MM.1S (cell line): ENCODE measurements at regions not wholly inside any gene's neighbourhood (a gene's known extent, or its start where the extent isn't known, plus 50 kb on each side); places are given as distances from the start of the nearest gene placed in this dataset.

Experiments used
- EZH2 ChIP-seq: fragments of 300-600 bp; sonication (generic); optimal IDR thresholded peaks from 2 replicates; pipeline ENCODE3; 2017; ENCODE audit warnings: low read depth, mild to moderate bottlenecking, antibody characterized with exemption, low read length, mixed read lengths
- TF ChIP-seq, protein P1 (sequence below): fragments of 300-600 bp; sonication (generic); IDR thresholded peaks from 2 replicates; pipeline ENCODE4 v1.5.1; 2016; ENCODE audit warnings: antibody characterized with exemption, low read length, mixed read lengths

DNA sequence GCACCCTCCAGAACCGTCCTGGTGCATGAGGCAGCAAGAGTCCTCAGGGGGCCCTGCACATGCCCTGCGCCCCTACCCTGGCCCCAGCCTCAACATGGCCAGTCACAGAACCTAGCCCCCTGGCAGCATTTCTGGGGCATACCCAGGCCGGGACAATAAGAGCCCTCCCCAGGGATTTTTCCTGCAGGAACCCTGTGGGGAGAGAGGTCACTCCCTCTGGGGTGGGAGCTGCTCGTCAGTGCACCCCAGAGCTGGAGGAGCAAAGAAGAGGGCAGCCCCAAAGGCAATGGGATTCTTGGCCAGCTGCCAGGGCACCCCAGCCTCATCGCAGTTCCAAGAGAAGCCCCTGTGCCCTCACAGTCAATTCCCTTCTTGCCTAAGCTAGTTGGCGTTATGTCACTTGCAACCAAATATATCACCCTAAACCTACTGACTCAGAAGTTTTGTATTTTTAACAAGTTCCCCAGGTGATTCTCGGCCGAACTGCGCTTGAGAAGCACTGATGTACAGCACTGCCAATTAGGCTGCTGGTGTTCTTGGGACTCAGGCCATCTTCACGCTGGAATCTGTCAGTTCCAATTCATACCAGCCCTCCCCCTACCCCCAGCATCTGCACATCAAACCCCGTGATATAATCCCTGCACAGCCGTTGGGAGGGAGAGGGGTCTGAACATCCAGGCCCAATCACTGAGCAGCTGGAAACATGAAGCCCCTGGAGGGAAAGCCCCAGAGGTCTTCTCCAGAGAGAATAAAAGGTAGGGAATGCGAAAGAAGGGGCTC is 87.5 kb upstream of the PRR20G start:
- TF ChIP-seq, protein P1, sequence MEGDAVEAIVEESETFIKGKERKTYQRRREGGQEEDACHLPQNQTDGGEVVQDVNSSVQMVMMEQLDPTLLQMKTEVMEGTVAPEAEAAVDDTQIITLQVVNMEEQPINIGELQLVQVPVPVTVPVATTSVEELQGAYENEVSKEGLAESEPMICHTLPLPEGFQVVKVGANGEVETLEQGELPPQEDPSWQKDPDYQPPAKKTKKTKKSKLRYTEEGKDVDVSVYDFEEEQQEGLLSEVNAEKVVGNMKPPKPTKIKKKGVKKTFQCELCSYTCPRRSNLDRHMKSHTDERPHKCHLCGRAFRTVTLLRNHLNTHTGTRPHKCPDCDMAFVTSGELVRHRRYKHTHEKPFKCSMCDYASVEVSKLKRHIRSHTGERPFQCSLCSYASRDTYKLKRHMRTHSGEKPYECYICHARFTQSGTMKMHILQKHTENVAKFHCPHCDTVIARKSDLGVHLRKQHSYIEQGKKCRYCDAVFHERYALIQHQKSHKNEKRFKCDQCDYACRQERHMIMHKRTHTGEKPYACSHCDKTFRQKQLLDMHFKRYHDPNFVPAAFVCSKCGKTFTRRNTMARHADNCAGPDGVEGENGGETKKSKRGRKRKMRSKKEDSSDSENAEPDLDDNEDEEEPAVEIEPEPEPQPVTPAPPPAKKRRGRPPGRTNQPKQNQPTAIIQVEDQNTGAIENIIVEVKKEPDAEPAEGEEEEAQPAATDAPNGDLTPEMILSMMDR, result no peak
- no peak for TF ChIP-seq EZH2
